IMR-90 (cell line): ENCODE measurements at regions not wholly inside any gene's neighbourhood (a gene's known extent, or its start where the extent isn't known, plus 50 kb on each side); places are given as distances from the start of the nearest gene placed in this dataset.

Experiments
- ATAC-seq: fragments of 200-7000 bp; cut with Tn5 transposase; 2 replicates; pipeline ENCODE4 v1.9.1; 2020; ENCODE audit warnings: low read depth, mild to moderate bottlenecking, moderate library complexity
- BruUV-seq: library from RNA; stranded (reverse); fragments of 400-500 nt; replicated peaks from 2 replicates; lab custom pipeline; 2021; lab: Mats Ljungman, UMichigan
- CTCF ChIA-PET: fragments of 300-600 bp; formaldehyde crosslinking; extraction: SDS; loops from one replicate; lab custom pipeline; 2021; ENCODE audit warnings: antibody characterized with exemption; lab: Yijun Ruan, JAX
- POLR2A ChIA-PET: fragments of 300-600 bp; sonication (Branson Sonifier 250); formaldehyde crosslinking; loops from one replicate; lab custom pipeline; 2022; ENCODE audit warnings: antibody characterized with exemption; ENCODE audit not compliant: unreplicated experiment; lab: Charles Lee
- DNase-seq: peaks from one replicate; pipeline ENCODE4 v3.0.0; 2013
- H2AFZ ChIP-seq: replicated peaks from 2 replicates; pipeline ENCODE3; 2013; ENCODE audit warnings: low read length, mild to moderate bottlenecking; ENCODE audit not compliant: poor library complexity
- H2AK5ac ChIP-seq: 2 replicates; pipeline ENCODE4 v1.6.1; 2013; ENCODE audit warnings: low read depth, low read length, inconsistent platforms
- H2AK9ac ChIP-seq: replicated peaks from 2 replicates; pipeline ENCODE3; 2013; ENCODE audit warnings: mild to moderate bottlenecking, low read depth, low read length, moderate library complexity; ENCODE audit not compliant: poor library complexity
- H2BK120ac ChIP-seq: 2 replicates; pipeline ENCODE4 v1.6.1; 2013; ENCODE audit warnings: low read depth, low read length, inconsistent platforms
- H2BK15ac ChIP-seq: 3 replicates; pipeline ENCODE4 v1.6.1; 2013; ENCODE audit warnings: low read depth, low read length, inconsistent platforms
- H2BK20ac ChIP-seq: 2 replicates; pipeline ENCODE4 v1.6.1; 2013; ENCODE audit warnings: low read depth, mild to moderate bottlenecking, inconsistent platforms, low read length, moderate library complexity
- H2BK5ac ChIP-seq: 2 replicates; pipeline ENCODE4 v1.6.1; 2013; ENCODE audit warnings: mild to moderate bottlenecking, low read depth, low read length, inconsistent platforms; ENCODE audit not compliant: poor library complexity, severe bottlenecking
- H3K14ac ChIP-seq: replicated peaks from 2 replicates; pipeline ENCODE4 v1.6.1; 2013; ENCODE audit warnings: low read depth, low read length, inconsistent platforms
- H3K18ac ChIP-seq: 2 replicates; pipeline ENCODE4 v1.6.1; 2013; ENCODE audit warnings: low read depth, low read length, control low read depth
- H3K23ac ChIP-seq: 2 replicates; pipeline ENCODE4 v1.6.1; 2013; ENCODE audit warnings: low read depth, low read length, inconsistent platforms
- H3K27ac ChIP-seq: 2 replicates; pipeline ENCODE4 v1.5.1; 2013; ENCODE audit warnings: mild to moderate bottlenecking, control low read depth, low read length; ENCODE audit not compliant: insufficient read depth
- H3K27me3 ChIP-seq: 2 replicates; pipeline ENCODE4 v1.6.1; 2013; ENCODE audit warnings: low read length; ENCODE audit not compliant: control insufficient read depth, insufficient read depth
- H3K36me3 ChIP-seq: 2 replicates; pipeline ENCODE4 v1.6.1; 2013; ENCODE audit warnings: low read length, mixed read lengths; ENCODE audit not compliant: control insufficient read depth, insufficient read depth
- H3K4ac ChIP-seq: 2 replicates; pipeline ENCODE4 v1.6.1; 2013; ENCODE audit warnings: low read depth, low read length, inconsistent platforms
- H3K4me1 ChIP-seq: 2 replicates; pipeline ENCODE4 v1.6.1; 2013; ENCODE audit warnings: low read length, mixed read lengths; ENCODE audit not compliant: control insufficient read depth, insufficient read depth
- H3K4me2 ChIP-seq: 2 replicates; pipeline ENCODE4 v1.6.1; 2013; ENCODE audit warnings: low read depth, mild to moderate bottlenecking, control low read depth, low read length, moderate library complexity
- H3K4me3 ChIP-seq: 2 replicates; pipeline ENCODE4 v1.5.1; 2013; ENCODE audit warnings: low read depth, mild to moderate bottlenecking, control low read depth, low read length, moderate library complexity; ENCODE audit not compliant: insufficient read depth
- H3K56ac ChIP-seq: 2 replicates; pipeline ENCODE4 v1.6.1; 2013; ENCODE audit warnings: low read length, inconsistent platforms; ENCODE audit not compliant: insufficient read depth; ENCODE audit errors: extremely low read depth
- H3K79me1 ChIP-seq, 2 experiments: 2 replicates each; pipeline ENCODE4 v1.6.1; 2013; ENCODE audit warnings: low read length in 2 of 2, inconsistent platforms in 1 of 2, low read depth in 1 of 2
- H3K9ac ChIP-seq: 2 replicates; pipeline ENCODE4 v1.6.1; 2013; ENCODE audit warnings: low read depth, low read length, control low read depth
- H3K9me1 ChIP-seq: 2 replicates; pipeline ENCODE4 v1.6.1; 2013; ENCODE audit warnings: low read length, inconsistent platforms; ENCODE audit not compliant: insufficient read depth
- H3K9me3 ChIP-seq: 2 replicates; pipeline ENCODE4 v1.6.1; 2013; ENCODE audit warnings: low read length; ENCODE audit not compliant: control insufficient read depth, insufficient read depth
- H4K20me1 ChIP-seq: 2 replicates; pipeline ENCODE4 v1.6.1; 2013; ENCODE audit warnings: low read length, inconsistent platforms; ENCODE audit not compliant: insufficient read depth
- H4K5ac ChIP-seq: 2 replicates; pipeline ENCODE4 v1.6.1; 2013; ENCODE audit warnings: mild to moderate bottlenecking, low read depth, low read length, control low read depth
- H4K8ac ChIP-seq, 2 experiments: 2 replicates each; pipeline ENCODE4 v1.6.1; 2013; ENCODE audit warnings: low read depth in 2 of 2, low read length in 2 of 2, control low read depth in 1 of 2, inconsistent platforms in 1 of 2
- H4K91ac ChIP-seq: 2 replicates; pipeline ENCODE4 v1.6.1; 2013; ENCODE audit warnings: low read depth, low read length, inconsistent platforms; ENCODE audit not compliant: insufficient read depth
- BHLHE40 ChIP-seq: fragments of 150-350 bp; IDR thresholded peaks from 2 replicates; pipeline ENCODE4 v1.6.1; 2016; ENCODE audit warnings: mild to moderate bottlenecking, low read depth, low read length
- CHD1 ChIP-seq: IDR thresholded peaks from 2 replicates; pipeline ENCODE4 v1.6.1; 2012; ENCODE audit warnings: low read depth, low read length, improper control_type of control experiment
- FOS ChIP-seq: fragments of 150-350 bp; IDR thresholded peaks from 2 replicates; pipeline ENCODE4 v1.6.1; 2016; ENCODE audit warnings: low read depth, low read length
- MAFK ChIP-seq: IDR thresholded peaks from 2 replicates; pipeline ENCODE4 v1.6.1; 2012; ENCODE audit warnings: low read depth, low read length, improper control_type of control experiment
- MAZ ChIP-seq: IDR thresholded peaks from 2 replicates; pipeline ENCODE4 v1.6.1; 2012; ENCODE audit warnings: low read depth, mild to moderate bottlenecking, low read length, improper control_type of control experiment, moderate library complexity, borderline replicate concordance
- MXI1 ChIP-seq: IDR thresholded peaks from 2 replicates; pipeline ENCODE4 v1.6.1; 2012; ENCODE audit warnings: low read depth, mild to moderate bottlenecking, low read length, moderate library complexity, borderline replicate concordance
- NFE2L2 ChIP-seq: fragments of 150-350 bp; IDR thresholded peaks from 2 replicates; pipeline ENCODE4 v1.6.1; 2016; ENCODE audit warnings: low read depth, mild to moderate bottlenecking, low read length
- POLR2A ChIP-seq: IDR thresholded peaks from 2 replicates; pipeline ENCODE4 v1.6.1; 2012; ENCODE audit warnings: mild to moderate bottlenecking, low read depth, low read length
- RAD21 ChIP-seq: IDR thresholded peaks from 2 replicates; pipeline ENCODE4 v1.6.1; 2012; ENCODE audit warnings: low read length, improper control_type of control experiment
- RCOR1 ChIP-seq: IDR thresholded peaks from 2 replicates; pipeline ENCODE4 v1.6.1; 2012; ENCODE audit warnings: mild to moderate bottlenecking, low read length, improper control_type of control experiment; ENCODE audit not compliant: insufficient replicate concordance
- SMC3 ChIP-seq: fragments of 150-350 bp; IDR thresholded peaks from 2 replicates; pipeline ENCODE4 v1.6.1; 2016; ENCODE audit warnings: low read depth, mild to moderate bottlenecking, antibody characterized with exemption, low read length, moderate library complexity
- WGBS, 2 experiments: methylation state at CpG; one replicate each; pipeline versions ENCODE4 v1.1.5 to v1.1.7; 2013; ENCODE audit warnings: missing lambda C conversion rate in 2 of 2; ENCODE audit not compliant: insufficient read length in 1 of 2; ENCODE audit errors: extremely low coverage in 2 of 2; 5-methylcytosine and 5-hydroxymethylcytosine counted together
- dilution Hi-C: fragments of 300-500 bp; cut with HindIII; formaldehyde crosslinking; loops from one replicate; pipeline ENCODE4 v1.14.3; 2018; ENCODE audit warnings: low sequenced_read_pairs; ENCODE audit not compliant: unreplicated experiment
- in situ Hi-C: fragments of 300-500 bp; cut with MboI; formaldehyde crosslinking; loops from 3 replicates; pipeline ENCODE4 v1.14.3; 2019; ENCODE audit warnings: low sequenced_read_pairs, inconsistent platforms, mixed read lengths
- intact Hi-C: fragments of 100-400 bp; cut with micrococcal nuclease; formaldehyde crosslinking; loops from 2 replicates; pipeline ENCODE4 v1.10.0; 2022
- TF ChIP-seq, protein P1 (sequence below): fragments of 150-350 bp; IDR thresholded peaks from 2 replicates; pipeline ENCODE4 v1.6.1; 2017; ENCODE audit warnings: mild to moderate bottlenecking, antibody characterized with exemption, low read length, low read depth
- TF ChIP-seq, protein P2 (sequence below): conservative IDR thresholded peaks from 2 replicates; pipeline ENCODE4 v1.5.1; 2012; ENCODE audit warnings: mild to moderate bottlenecking, low read depth, low read length, improper control_type of control experiment

DNA sequence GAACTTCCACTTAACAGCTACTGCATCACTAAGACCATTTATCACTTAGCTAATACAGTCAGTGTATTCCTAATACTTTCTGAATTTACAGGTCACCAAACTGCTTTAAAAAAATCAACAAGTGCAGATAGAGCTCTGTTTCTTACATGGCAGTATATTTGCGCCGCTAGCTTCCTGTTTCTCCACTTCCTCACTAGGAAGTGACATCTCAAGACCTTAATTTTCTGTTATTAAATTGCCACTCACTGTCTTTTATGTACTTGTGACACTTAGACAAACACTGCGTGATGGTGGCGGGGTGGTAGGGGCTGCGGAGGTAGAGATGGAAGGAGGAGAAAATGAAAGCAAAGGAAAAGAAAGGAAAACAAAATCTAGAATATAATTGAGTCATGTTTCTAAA, 53.7 kb upstream of the CRIM1 start:
- dilution Hi-C loops = no loop called here
- no peak for TF ChIP-seq SMC3
- TF ChIP-seq POLR2A = no peak
- TF ChIP-seq, protein P1, sequence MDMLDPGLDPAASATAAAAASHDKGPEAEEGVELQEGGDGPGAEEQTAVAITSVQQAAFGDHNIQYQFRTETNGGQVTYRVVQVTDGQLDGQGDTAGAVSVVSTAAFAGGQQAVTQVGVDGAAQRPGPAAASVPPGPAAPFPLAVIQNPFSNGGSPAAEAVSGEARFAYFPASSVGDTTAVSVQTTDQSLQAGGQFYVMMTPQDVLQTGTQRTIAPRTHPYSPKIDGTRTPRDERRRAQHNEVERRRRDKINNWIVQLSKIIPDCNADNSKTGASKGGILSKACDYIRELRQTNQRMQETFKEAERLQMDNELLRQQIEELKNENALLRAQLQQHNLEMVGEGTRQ = no peak
- no peak for TF ChIP-seq NFE2L2
- TF ChIP-seq RAD21 = no peak
- TF ChIP-seq, protein P2, sequence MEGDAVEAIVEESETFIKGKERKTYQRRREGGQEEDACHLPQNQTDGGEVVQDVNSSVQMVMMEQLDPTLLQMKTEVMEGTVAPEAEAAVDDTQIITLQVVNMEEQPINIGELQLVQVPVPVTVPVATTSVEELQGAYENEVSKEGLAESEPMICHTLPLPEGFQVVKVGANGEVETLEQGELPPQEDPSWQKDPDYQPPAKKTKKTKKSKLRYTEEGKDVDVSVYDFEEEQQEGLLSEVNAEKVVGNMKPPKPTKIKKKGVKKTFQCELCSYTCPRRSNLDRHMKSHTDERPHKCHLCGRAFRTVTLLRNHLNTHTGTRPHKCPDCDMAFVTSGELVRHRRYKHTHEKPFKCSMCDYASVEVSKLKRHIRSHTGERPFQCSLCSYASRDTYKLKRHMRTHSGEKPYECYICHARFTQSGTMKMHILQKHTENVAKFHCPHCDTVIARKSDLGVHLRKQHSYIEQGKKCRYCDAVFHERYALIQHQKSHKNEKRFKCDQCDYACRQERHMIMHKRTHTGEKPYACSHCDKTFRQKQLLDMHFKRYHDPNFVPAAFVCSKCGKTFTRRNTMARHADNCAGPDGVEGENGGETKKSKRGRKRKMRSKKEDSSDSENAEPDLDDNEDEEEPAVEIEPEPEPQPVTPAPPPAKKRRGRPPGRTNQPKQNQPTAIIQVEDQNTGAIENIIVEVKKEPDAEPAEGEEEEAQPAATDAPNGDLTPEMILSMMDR = no peak
- no peak for TF ChIP-seq MAZ
- TF ChIP-seq MAFK = no peak
- no peak for TF ChIP-seq FOS
- no peak for TF ChIP-seq CHD1
- TF ChIP-seq RCOR1 = no peak
- TF ChIP-seq BHLHE40 = no peak
- TF ChIP-seq MXI1 = no peak
- in situ Hi-C loops = no loop called here
- Histone ChIP-seq H4K8ac (no peak overlapping the region), H3K18ac (no peak overlapping the region), H2AFZ (no peak overlapping the region), H3K23ac (no peak overlapping the region), H2AK5ac (no peak overlapping the region), H3K36me3 (no peaks in the 10 kb centered on the region), H3K4ac (no peak overlapping the region), H3K4me3 (no peak overlapping the region), H3K14ac (no peak overlapping the region), H3K56ac (no peak overlapping the region), H4K20me1 (no peaks in the 10 kb centered on the region), H3K79me1 (no peaks in the 10 kb centered on the region), H2BK120ac (no peak overlapping the region), H3K9me1 (no peaks in the 10 kb centered on the region), H4K91ac (no peak overlapping the region), H3K9me3 (no peaks in the 10 kb centered on the region), H3K27me3 (peaks cover 4% of the 10 kb centered on the region; the same call in 1 of the 2 replicates), H3K27ac (no peak overlapping the region), H2BK5ac (no peak overlapping the region), H2BK15ac (no peak overlapping the region), H4K5ac (no peak overlapping the region), H3K4me2 (no peak overlapping the region), H2AK9ac (no peak overlapping the region), H3K4me1 (no peaks in the 10 kb centered on the region), H2BK20ac (no peak overlapping the region), H3K9ac (no peak overlapping the region)
- no peak for DNase-seq
- ChIA-PET POLR2A (no interaction called here), CTCF (no interaction called here)
- no peak for ATAC-seq
- intact Hi-C loops = no loop called here
- no CpG with 5 or more reads among the region's 5 CpGs for WGBS, 2 experiments
- BruUV-seq = no TSS peak
